Lower lobe of right lung (tissue), 2 donors: ENCODE measurements at regions not wholly inside any gene's neighbourhood (a gene's known extent, or its start where the extent isn't known, plus 50 kb on each side); places are given as distances from the start of the nearest gene placed in this dataset.

Experiments
- ATAC-seq, 2 donors: fragments of 200-7000 bp; cut with Tn5 transposase; one replicate each; pipeline ENCODE4 v1.9.1; 2020 to 2022; ENCODE audit warnings: mild to moderate bottlenecking in 2 of 2, moderate library complexity in 2 of 2
- DNase-seq: peaks from one replicate; pipeline ENCODE4 v3.0.0-alpha.2; 2020
- H3K27ac ChIP-seq: fragments of 200-600 bp; one replicate; pipeline ENCODE4 v1.8.0; 2022
- H3K27me3 ChIP-seq: fragments of 200-600 bp; one replicate; pipeline ENCODE4 v1.8.0; 2022; ENCODE audit warnings: low read depth
- H3K36me3 ChIP-seq: fragments of 200-600 bp; one replicate; pipeline ENCODE4 v1.8.0; 2022; ENCODE audit warnings: mild to moderate bottlenecking
- H3K4me1 ChIP-seq: fragments of 200-600 bp; one replicate; pipeline ENCODE4 v1.8.0; 2022
- H3K4me3 ChIP-seq: fragments of 200-600 bp; one replicate; pipeline ENCODE4 v1.8.0; 2022; ENCODE audit warnings: mild to moderate bottlenecking
- H3K9me3 ChIP-seq: fragments of 200-600 bp; one replicate; pipeline ENCODE4 v1.8.0; 2022
- intact Hi-C: fragments of 100-400 bp; cut with DNase I; formaldehyde crosslinking; loops from one replicate; pipeline ENCODE4 v1.11.0; 2022
- TF ChIP-seq, protein P1 (sequence below): fragments of 200-600 bp; IDR thresholded peaks from one replicate; pipeline ENCODE4 v1.8.0; 2022; ENCODE audit warnings: antibody characterized with exemption, mild to moderate bottlenecking
- donor health status: DM: no; HTN: yes; CAD: no; lungs with severe emphysema.

DNA sequence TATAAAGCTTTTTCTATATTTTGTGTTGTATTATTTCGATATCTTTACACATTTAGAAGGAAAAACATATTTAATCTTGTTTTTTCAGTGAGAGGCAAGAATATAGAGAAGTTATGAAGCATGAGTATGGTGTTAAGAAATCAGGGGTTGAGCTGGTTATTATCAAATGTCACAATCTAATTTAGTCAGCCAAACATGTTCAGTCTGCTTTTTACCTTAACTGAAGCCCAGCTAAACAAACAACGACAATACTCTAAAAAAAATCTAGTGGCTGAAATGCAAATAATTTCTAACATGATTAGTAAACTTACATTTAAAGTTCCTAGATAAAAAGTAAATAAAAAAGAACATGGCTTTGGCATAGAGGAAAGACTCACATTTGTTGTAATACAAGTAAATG is 433.8 kb upstream of the NRSN1 start:
- Histone ChIP-seq H3K36me3 (no peaks in the 10 kb centered on the region), H3K27ac (no peak overlapping the region), H3K4me1 (no peaks in the 10 kb centered on the region), H3K9me3 (no peaks in the 10 kb centered on the region), H3K4me3 (no peak overlapping the region), H3K27me3 (no peaks in the 10 kb centered on the region)
- DNase-seq, result no peak
- ATAC-seq, result no peak
- intact Hi-C loops, result no loop called here
- TF ChIP-seq, protein P1, sequence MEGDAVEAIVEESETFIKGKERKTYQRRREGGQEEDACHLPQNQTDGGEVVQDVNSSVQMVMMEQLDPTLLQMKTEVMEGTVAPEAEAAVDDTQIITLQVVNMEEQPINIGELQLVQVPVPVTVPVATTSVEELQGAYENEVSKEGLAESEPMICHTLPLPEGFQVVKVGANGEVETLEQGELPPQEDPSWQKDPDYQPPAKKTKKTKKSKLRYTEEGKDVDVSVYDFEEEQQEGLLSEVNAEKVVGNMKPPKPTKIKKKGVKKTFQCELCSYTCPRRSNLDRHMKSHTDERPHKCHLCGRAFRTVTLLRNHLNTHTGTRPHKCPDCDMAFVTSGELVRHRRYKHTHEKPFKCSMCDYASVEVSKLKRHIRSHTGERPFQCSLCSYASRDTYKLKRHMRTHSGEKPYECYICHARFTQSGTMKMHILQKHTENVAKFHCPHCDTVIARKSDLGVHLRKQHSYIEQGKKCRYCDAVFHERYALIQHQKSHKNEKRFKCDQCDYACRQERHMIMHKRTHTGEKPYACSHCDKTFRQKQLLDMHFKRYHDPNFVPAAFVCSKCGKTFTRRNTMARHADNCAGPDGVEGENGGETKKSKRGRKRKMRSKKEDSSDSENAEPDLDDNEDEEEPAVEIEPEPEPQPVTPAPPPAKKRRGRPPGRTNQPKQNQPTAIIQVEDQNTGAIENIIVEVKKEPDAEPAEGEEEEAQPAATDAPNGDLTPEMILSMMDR, result no peak

DNA sequence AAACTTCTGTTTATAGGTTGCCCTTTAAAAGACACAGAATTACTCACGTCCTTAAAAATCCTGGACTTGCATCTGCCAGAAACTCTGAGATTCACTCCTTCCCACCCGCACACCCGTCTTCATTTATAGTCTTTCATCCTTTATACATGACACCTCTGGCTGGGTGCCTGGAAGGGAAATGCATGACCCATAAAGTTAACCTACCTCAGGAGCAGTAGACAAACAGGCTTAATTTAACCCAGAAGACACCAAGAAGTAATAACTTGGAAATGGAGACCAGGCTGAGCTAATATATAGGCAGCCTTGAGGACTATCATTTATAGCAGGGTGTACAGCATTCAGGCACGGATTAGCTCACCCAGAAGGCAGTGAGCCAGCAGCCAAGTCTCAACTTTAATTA is 429.0 kb upstream of the NRSN1 start:
- ATAC-seq (no peak), DNase-seq (no peak)
- Histone ChIP-seq H3K4me1 (no peaks in the 10 kb centered on the region), H3K9me3 (no peaks in the 10 kb centered on the region), H3K4me3 (no peak overlapping the region), H3K36me3 (no peaks in the 10 kb centered on the region), H3K27ac (no peak overlapping the region), H3K27me3 (no peaks in the 10 kb centered on the region)
- intact Hi-C loops, result no loop called here
- TF ChIP-seq, protein P1, result no peak

DNA sequence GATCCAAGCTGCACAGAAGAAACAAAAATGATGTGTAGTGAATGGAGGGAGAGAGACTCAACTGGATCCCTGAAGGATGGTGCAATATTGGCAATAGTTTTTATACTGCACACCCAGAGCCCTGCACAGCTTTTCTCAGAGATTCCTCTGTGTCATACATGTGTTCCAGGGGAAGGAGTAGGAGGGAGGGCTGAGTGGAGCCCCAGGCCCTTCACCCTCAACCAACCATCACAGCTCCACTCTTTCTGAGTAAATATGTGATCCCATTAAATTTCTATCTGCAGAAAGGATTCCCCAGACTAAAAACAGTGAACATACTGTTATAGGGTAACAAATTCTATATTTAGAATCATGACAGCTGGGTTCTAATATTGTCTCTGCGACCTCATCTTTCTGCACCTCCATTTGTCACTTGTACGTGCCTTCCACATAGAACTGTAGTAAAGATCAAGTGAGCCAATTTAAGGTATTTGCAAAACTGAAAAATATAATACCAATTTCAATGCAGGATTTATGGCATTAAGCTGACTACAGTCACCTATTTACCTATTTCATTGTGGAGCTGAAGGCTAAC is 421.4 kb upstream of the NRSN1 start:
- Histone ChIP-seq H3K27ac (no peak overlapping the region), H3K27me3 (no peaks in the 10 kb centered on the region), H3K4me1 (no peaks in the 10 kb centered on the region), H3K36me3 (no peaks in the 10 kb centered on the region), H3K9me3 (no peaks in the 10 kb centered on the region), H3K4me3 (no peak overlapping the region)
- TF ChIP-seq, protein P1, result no peak
- DNase-seq (no peak), ATAC-seq (no peak)
- intact Hi-C loops, result no loop called here

DNA sequence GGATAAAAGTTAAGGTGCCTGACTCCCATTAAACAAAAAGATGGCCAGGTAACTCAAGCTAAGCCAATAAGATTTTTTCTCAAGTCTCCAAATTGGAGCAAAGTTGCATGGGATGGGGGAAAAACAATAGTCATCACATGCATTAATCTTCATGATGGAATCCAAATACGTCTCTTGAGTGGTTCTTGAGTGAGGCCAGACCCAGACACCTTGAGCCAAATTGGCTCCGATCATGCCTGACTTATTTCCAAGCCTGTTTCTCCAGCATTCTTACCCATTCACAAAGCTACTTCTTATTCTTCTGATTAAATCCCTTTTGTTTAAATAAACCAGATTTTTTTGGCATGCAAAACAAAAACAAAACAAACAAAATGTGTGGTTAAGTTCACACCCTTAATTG is 420.3 kb upstream of the NRSN1 start:
- Histone ChIP-seq H3K36me3 (no peaks in the 10 kb centered on the region), H3K27me3 (no peaks in the 10 kb centered on the region), H3K9me3 (no peaks in the 10 kb centered on the region), H3K27ac (no peak overlapping the region), H3K4me3 (no peak overlapping the region), H3K4me1 (no peaks in the 10 kb centered on the region)
- intact Hi-C loops, result no loop called here
- TF ChIP-seq, protein P1, result no peak
- DNase-seq (no peak), ATAC-seq (no peak)

DNA sequence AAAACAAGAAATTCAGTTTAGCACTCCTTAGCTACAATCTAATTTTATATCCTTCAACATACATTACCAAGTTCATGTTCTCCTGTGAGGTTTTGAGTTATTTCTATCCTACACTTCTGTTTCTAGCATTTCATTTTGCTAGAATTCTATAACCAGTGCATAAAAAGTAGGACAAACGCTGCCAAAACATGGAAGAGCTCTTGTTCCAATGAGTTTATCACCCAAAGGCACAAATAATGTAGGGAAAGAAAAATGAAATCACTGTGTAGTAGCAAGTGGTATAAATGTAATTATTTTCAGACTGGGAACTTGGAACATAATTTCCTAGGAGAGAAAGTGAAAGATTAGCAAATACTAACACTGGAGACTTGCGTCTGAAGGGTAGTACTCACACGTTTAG is 413.3 kb upstream of the NRSN1 start:
- Histone ChIP-seq H3K9me3 (no peaks in the 10 kb centered on the region), H3K4me3 (no peak overlapping the region), H3K4me1 (no peaks in the 10 kb centered on the region), H3K27ac (no peak overlapping the region), H3K27me3 (no peaks in the 10 kb centered on the region), H3K36me3 (no peaks in the 10 kb centered on the region)
- ATAC-seq, result no peak
- intact Hi-C loops, result no loop called here
- TF ChIP-seq, protein P1, result no peak
- DNase-seq, result no peak

DNA sequence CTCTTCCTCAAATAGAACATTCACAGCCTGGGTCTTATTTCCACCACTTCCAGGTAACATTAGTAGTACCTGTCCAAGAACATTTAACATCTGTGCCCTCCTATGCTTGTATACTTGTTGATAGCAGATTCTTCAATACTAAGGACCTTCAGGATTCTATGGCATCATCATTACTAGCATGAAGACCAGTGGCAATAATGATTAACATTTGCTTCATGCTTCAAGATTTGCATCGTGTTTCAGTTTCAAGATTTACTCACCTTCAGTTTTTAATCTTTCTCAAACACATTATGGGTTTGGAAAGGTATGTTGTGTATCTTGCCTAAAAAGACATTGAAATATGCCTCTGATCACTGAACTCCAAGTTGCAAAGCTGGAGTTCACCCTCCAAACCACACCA is 412.8 kb upstream of the NRSN1 start:
- H3K9me3 ChIP-seq, result no peaks in the 10 kb centered on the region
- ATAC-seq (no peak), DNase-seq (no peak)
- H3K4me3 ChIP-seq, result no peak overlapping the region
- H3K36me3 ChIP-seq, result no peaks in the 10 kb centered on the region
- TF ChIP-seq, protein P1, result no peak
- H3K27me3 ChIP-seq, result no peaks in the 10 kb centered on the region
- no peak overlapping the region for H3K27ac ChIP-seq
- no peaks in the 10 kb centered on the region for H3K4me1 ChIP-seq
- intact Hi-C loops, result no loop called here
